GM18861 (cell line): ENCODE measurements at regions not wholly inside any gene's neighbourhood (a gene's known extent, or its start where the extent isn't known, plus 50 kb on each side); places are given as distances from the start of the nearest gene placed in this dataset.
A peak's percentile ranks its signal among the peaks of the same experiment; 100 is the strongest.
"Not testable (repeated sequence)": the region's sequence is repeated elsewhere in the genome, so short reads cannot be mapped to it uniquely, and the experiment has no call there.

Experiments
- ATAC-seq: cut with Tn5 transposase; IDR thresholded peaks from one replicate; pipeline ENCODE4 v1.9.1; 2021; ENCODE audit not compliant: unreplicated experiment

DNA sequence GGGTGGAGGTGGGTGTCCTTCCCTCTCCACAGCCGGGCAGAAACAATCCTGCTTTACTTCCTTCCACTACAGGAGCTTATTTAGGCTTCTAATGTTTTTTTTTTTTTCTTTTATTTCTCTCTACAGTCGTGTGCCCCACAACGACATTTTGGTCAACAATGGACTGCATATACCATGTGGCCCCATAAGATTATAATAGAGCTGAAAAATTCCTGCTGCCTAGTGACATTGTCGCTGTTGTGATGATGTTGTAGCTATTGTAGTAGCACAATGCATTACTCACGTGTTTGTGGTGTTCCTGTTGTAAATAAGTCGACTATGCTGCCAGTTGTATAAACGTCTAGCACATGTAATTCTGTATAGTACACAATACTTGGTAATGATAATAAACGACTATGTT, 153.7 kb downstream of the IL20RB start:
- ATAC-seq, result no peak

DNA sequence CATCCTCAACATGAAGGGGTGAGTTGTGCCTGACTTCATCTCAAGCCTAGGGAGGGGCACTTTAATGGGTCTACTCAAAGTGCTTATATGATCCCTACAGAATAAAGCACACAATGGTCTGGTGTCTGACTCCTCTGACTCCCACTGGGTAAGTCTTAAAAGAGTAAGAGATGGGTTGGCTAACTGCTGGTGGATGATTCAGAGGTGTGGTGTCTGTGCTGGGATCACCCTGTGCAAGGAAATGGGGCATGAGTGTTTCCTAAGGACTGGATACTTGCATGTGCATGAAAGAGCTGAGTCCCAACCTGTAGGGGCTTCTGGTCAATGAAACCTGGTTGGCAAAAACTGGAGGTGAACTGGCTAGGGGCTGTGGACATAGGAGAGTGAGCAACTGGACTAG, 158.8 kb downstream of the IL20RB start:
- ATAC-seq, result no peak

- peak; percentile 68 for ATAC-seq
Observed at GRCh38 chr3:137121704-137122314, 164.0 kb downstream of the IL20RB start.

GRCh38 chr3:137131081-137131480, 173.3 kb downstream of the IL20RB start:
- ATAC-seq, result no peak

DNA sequence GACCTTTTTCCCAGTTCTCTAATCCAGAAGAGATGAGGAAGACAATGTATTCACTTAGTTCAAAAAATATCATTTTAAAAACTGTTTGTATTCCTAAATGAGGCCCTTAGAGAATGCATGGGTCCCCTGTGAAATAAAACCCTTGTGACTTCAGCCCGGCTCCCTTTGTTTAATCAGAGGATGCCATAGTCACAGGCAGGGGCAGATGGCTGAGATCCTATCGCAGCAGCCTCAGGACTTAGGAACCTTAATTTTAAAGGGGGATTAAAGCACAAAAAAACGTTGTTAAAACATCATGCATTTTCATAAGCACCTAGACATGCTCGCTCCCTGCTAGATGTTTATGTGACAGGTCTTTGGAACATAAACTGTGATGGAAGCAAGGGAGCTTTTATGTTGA, 176.6 kb downstream of the IL20RB start:
- ATAC-seq, result no peak

DNA sequence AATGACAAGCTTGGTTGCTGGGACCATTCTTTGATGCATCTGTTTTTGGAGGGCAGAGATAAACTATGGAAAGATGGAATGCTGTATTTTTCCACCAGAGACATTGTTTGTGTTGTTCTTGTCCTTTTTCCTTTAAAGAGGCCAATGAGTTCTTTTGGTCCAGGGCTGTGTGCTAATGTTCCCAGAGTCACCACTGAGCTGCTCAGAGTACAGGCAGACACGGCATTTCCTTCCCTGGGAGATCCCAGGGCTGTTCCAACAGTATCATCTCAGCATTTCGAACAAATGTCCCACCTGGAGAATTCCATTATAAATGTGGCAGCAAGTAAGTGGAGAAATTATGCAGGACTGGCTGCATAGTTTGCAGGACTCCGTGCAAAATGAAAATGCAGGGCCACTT, 190.6 kb downstream of the IL20RB start:
- no peak for ATAC-seq

DNA sequence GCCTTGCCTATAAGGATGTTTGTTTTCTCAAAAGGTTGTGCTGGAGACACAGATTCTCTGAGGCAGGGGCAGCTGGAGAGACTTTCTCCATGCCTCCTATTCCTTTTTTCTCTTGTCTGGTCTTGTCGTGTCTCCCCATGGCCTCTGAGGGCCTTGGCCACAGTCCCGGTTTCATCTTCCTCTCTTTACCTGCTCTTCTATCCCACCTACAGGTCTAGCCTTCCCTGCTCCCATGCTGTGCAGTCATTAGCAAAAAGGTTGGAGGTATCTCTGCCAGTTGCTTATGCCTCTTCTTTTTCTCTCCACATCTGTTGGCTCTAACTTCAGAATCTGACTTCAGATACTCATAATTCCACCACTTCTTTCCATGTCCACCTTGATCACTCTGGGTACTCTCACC, 191.1 kb downstream of the IL20RB start:
- ATAC-seq, result no peak

DNA sequence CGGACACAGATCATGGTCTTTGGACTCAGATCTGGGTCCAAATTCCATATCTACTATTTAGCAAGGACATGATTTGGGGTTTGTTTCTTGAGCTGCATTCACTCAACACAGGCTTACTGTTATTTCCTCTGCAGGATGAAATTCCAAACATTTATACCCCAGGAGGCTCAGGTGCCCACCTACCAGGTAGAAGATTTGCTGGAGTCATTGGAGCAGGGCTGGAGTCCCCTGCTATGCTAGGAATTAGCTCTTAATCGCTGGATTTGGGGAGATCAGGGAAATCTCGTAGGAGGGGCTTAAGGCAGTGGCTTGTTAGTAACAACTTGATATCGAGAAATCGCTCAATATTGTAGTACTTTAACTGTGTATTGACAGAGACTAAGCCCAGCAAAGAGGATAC, 193.0 kb downstream of the IL20RB start:
- no peak for ATAC-seq

GRCh38 chr3:137153046-137153445, 195.3 kb downstream of the IL20RB start:
- ATAC-seq, result not testable (repeated sequence)

- no peak for ATAC-seq
Observed at GRCh38 chr3:137163241-137163871, 205.6 kb downstream of the IL20RB start.

DNA sequence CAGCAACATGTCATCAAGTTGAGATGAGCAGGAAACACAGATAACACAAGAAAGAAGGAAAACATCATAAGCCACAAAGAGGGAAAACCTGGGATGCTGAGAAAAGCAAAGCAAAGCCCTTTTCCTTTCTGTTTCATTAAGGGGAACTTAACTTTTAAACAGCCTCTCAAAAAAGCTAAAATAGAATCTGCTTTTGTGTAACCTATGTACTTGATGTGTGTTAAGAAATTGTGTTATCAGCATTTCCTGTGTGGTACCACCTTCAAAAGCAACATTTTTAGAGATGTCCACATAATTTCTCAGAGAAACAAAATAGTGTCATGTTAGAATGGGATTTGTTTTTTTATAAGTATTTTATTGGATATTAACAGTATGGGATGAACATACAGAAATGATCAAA, 206.2 kb downstream of the IL20RB start:
- ATAC-seq, result no peak

GRCh38 chr3:137165117-137165806, 207.5 kb downstream of the IL20RB start:
- ATAC-seq, result no peak

GRCh38 chr3:137171834-137172603, 214.2 kb downstream of the IL20RB start:
- no peak for ATAC-seq

DNA sequence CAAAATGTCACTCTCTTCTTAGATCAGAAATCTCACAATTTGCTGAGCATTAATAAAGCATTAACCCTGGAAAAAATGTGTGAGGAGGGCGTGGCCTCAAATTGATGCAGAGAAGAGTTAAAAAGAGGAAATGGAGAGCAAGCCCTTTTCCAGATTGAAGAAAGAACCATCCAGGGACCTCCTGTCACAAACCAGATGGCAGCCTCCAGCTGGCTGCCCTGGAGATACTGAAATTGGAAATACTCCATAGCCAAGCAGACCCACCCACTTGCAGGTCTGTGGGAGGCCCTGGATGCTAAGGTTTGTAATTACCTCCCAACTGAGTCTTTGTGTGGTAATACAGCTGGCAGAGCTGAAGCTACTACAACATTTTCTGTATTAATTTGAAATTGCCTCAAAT, 214.9 kb downstream of the IL20RB start:
- no peak for ATAC-seq

DNA sequence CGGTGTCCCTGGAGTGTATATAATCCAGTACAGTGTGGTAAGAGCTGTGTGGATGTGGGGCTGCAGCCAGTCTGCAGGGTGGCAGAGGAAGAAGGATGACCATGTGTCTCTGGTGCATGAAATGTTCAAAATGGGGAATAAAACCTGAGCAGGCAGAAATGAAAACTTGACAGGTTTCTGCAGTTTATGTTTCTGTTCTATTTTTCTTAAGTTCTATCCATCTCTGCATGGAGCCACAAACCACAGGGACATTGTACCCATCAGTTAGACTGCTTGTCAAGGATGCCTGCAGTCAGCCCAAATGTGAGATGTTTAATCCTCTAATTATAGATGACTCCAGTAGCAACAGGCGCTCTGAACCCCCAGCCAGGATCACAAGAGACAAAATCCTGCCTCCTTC, 216.7 kb downstream of the IL20RB start:
- ATAC-seq, result no peak

DNA sequence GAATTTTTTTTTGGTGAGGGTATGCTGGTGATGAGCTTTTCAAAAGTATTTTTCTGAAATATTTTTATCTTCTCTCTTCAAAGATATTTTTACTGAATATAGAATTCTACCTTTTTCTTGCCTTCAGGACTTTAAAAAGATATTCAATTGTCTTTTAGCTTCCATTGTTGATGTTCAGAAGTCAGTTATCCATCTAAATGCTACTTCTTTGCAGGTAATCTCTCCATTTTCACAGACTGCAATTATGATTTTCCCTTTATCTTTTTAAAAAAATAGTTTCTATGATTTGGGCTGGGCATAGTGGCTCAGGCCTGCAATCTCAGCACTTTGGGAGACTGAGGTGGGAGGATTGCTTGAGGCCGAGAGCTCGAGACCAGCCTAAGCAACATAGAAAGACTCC, 222.4 kb downstream of the IL20RB start:
- no peak for ATAC-seq

DNA sequence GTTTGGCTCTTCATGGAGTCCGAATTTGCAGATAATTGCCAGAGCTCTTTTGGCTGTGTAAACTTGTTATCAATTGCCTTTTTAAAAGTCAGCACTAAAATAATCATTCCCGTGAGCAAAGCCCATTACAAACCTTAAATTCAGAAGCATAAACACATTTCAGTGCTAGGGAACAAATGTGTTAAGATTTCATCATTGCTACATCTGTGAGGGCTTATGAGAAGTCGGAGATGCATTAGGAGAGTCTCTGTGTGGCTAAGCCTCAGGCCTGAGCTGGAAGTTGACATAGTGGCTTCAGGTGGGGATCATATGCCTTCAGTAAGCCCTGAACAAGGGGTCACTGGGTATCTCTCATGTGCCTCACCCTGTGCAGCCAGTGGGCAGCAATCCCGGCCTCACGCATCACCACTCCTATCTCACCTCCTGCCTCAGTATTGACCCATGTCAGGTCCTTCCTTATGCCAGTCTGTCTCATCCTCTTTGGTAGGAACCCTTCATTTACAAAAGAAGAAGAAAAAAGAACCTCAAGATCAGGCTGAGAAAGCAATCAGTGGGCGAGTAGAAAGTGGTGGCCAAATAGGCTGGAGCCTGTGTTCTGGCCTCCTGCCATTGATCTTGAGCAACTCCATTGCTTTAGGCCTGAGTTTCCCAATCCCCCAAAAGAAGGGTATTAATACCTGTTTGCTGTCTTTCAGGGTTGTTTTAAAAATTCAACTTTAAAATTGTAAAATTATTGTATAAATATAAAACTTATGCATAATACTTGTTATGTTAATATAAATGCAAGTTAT, 233.5 kb downstream of the IL20RB start:
- no peak for ATAC-seq

GRCh38 chr3:137191951-137192350, 234.2 kb downstream of the IL20RB start:
- no peak for ATAC-seq

GRCh38 chr3:137194301-137194700, 236.5 kb downstream of the IL20RB start:
- no peak for ATAC-seq

DNA sequence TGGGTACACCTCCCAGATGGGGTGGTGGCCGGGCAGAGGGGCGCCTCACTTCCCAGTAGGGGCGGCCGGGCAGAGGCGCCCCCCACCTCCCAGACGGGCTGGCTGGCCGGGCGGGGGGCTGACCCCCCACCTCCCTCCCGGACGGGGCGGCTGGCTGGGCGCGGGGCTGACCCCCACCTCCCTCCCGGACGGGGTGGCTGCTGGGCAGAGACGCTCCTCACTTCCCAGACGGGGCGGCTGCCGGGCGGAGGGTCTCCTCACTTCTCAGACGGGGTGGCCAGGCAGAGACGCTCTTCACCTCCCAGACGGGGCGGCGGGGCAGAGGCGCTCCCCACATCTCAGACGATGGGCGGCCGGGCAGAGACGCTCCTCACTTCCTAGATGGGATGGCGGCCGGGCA, 240.6 kb downstream of the IL20RB start:
- not testable (repeated sequence) for ATAC-seq

DNA sequence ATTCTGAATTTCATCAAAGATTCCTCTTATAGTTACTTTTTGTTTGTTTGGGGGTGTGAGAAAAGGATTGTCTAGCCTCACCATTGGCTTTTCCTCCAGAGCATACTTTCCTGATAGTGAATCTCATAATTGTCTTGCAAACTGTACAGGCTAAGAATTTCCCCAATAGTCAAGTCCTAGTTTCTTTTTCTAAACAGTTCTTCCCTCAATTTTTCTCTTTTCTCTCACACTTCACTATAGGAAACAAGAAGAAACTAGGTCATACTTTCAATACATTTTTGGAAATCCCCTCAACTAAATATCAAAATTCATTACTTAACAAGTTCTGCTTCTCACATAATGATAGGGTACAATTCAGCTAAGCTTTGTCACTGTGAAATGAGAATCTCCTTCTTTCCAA, 241.9 kb downstream of the IL20RB start:
- ATAC-seq, result no peak
